GM19238 (cell line): ENCODE measurements at regions not wholly inside any gene's neighbourhood (a gene's known extent, or its start where the extent isn't known, plus 50 kb on each side); places are given as distances from the start of the nearest gene placed in this dataset.

Experiments used
- DNase-seq: peaks from one replicate; pipeline ENCODE4 v3.0.0; 2011; ENCODE audit warnings: low spot score; ENCODE audit not compliant: insufficient read length

GRCh38 chr2:145265244-145265643 is 745.3 kb upstream of the ZEB2 start:
- DNase-seq, result no peak

GRCh38 chr2:145260674-145261073 is 740.8 kb upstream of the ZEB2 start:
- no peak for DNase-seq

GRCh38 chr2:145260081-145260480 is 740.2 kb upstream of the ZEB2 start:
- DNase-seq, result no peak

GRCh38 chr2:145258903-145259579 is 739.1 kb upstream of the ZEB2 start:
- DNase-seq, result no peak

- no peak for DNase-seq
These were observed 738.0 kb upstream of the ZEB2 start for GRCh38 chr2:145257931-145258330.

GRCh38 chr2:145256551-145256950 is 736.6 kb upstream of the ZEB2 start:
- DNase-seq, result no peak

GRCh38 chr2:145254291-145254690 is 734.4 kb upstream of the ZEB2 start:
- no peak for DNase-seq

- DNase-seq, result no peak
These were observed 733.6 kb upstream of the ZEB2 start for GRCh38 chr2:145253492-145253891.

- no peak for DNase-seq
These were observed 725.5 kb upstream of the ZEB2 start for GRCh38 chr2:145245268-145245870.

- no peak for DNase-seq
These were observed 715.4 kb upstream of the ZEB2 start for GRCh38 chr2:145235312-145235711.

GRCh38 chr2:145230546-145230945 is 710.6 kb upstream of the ZEB2 start:
- no peak for DNase-seq

GRCh38 chr2:145228506-145228905 is 708.6 kb upstream of the ZEB2 start:
- DNase-seq, result no peak

GRCh38 chr2:145226901-145227300 is 707.0 kb upstream of the ZEB2 start:
- DNase-seq, result no peak

GRCh38 chr2:145221516-145221915 is 701.6 kb upstream of the ZEB2 start:
- DNase-seq, result no peak

GRCh38 chr2:145221032-145221431 is 701.1 kb upstream of the ZEB2 start:
- DNase-seq, result no peak

GRCh38 chr2:145220496-145220895 is 700.6 kb upstream of the ZEB2 start:
- DNase-seq, result no peak

GRCh38 chr2:145207884-145208283 is 688.0 kb upstream of the ZEB2 start:
- no peak for DNase-seq

GRCh38 chr2:145206496-145207281 is 686.8 kb upstream of the ZEB2 start:
- no peak for DNase-seq

GRCh38 chr2:145203891-145204290 is 684.0 kb upstream of the ZEB2 start:
- no peak for DNase-seq

- no peak for DNase-seq
These were observed 680.1 kb upstream of the ZEB2 start for GRCh38 chr2:145199827-145200706.

- no peak for DNase-seq
These were observed 679.1 kb upstream of the ZEB2 start for GRCh38 chr2:145199042-145199441.

- no peak for DNase-seq
These were observed 678.6 kb upstream of the ZEB2 start for GRCh38 chr2:145198555-145198954.
